ENCODE measurements at regions not wholly inside any gene's neighbourhood (a gene's known extent, or its start where the extent isn't known, plus 50 kb on each side); places are given as distances from the start of the nearest gene placed in this dataset.

- Histone ChIP-seq H3K9me1 (replicated peaks; ENCODE audit: control insufficient read depth, extremely low read depth, insufficient read depth, low read length) (no peaks in the 10 kb centered on the region), H3K79me2 (ENCODE audit: control insufficient read depth, insufficient read depth, low read length) (no peaks in the 10 kb centered on the region), H3K4me2 (ENCODE audit: insufficient read depth, low read length) (no peak overlapping the region), H3K9ac (replicated peaks; ENCODE audit: extremely low read depth, insufficient read depth, low read length) (no peak overlapping the region), H3K4me3 (replicated peaks in 1 of 3; ENCODE audit: insufficient read depth in 1 of 3, low read depth in 1 of 3, low read length in 3 of 3) (no peak overlapping the region), H2AFZ (ENCODE audit: low read depth, low read length) (no peak overlapping the region), H3K9me3 (replicated peaks; ENCODE audit: control insufficient read depth, insufficient read depth, low read length) (no peaks in the 10 kb centered on the region), H3K27ac (ENCODE audit: insufficient read depth, low read depth, low read length) (no peak overlapping the region), H4K20me1 (replicated peaks; ENCODE audit: control insufficient read depth, extremely low read depth, insufficient read depth, low read length) (no peaks in the 10 kb centered on the region), H3K4me1 (ENCODE audit: control insufficient read depth, extremely low read depth, insufficient read depth, low read length) (no peaks in the 10 kb centered on the region), H3K36me3 (ENCODE audit: control insufficient read depth in 2 of 2, extremely low read depth in 1 of 2, insufficient read depth in 2 of 2, low read length in 2 of 2) (no peaks in the 10 kb centered on the region), H3K27me3 (ENCODE audit: control insufficient read depth in 2 of 2, insufficient read depth in 2 of 2, low read length in 2 of 2) (no peaks in the 10 kb centered on the region)
- DNase-seq (ENCODE audit: low read depth, low spot score), result no peak
- ChIA-PET POLR2A (no interaction called here), CTCF (no interaction called here)
- no peak for FAIRE-seq
- TF ChIP-seq POLR2AphosphoS5 (IDR thresholded peaks at IDR 0.05; ENCODE audit: insufficient read depth, low read depth, low read length), result no peak
- no peak for TF ChIP-seq EZH2 (IDR thresholded peaks at IDR 0.05; ENCODE audit: borderline replicate concordance, low read depth, low read length, severe bottlenecking)
- no peak for TF ChIP-seq MAX (IDR thresholded peaks at IDR 0.05; ENCODE audit: insufficient read depth, insufficient read length)
- TF ChIP-seq CTCF (IDR thresholded peaks at IDR 0.05; ENCODE audit: extremely low read depth in 1 of 2, insufficient read depth in 1 of 2, low read depth in 1 of 2, low read length in 2 of 2), result no peak
- no peak for TF ChIP-seq JUN (IDR thresholded peaks at IDR 0.05; ENCODE audit: borderline replicate concordance, insufficient read depth, insufficient read length, low read depth)
- no peak for TF ChIP-seq GATA2 (IDR thresholded peaks at IDR 0.05; ENCODE audit: insufficient read depth, insufficient read length, low read depth, low read length)
- TF ChIP-seq MYC (IDR thresholded peaks at IDR 0.05; ENCODE audit: low read depth, low read length), result no peak
- dilution Hi-C loops (cut with MboI; ENCODE audit: extremely low pct_ligation_motif_present, low sequenced_read_pairs) (no loop called here), intact Hi-C loops (cut with micrococcal nuclease) (no loop called here)
- BruUV-seq (replicated peaks), result no TSS peak
Observed at GRCh38 chr18:41828137-41828536, 126.9 kb upstream of the PIK3C3 start.

Data from endothelial cell of umbilical vein (primary cell).